HG02798 (cell line): ENCODE measurements at regions not wholly inside any gene's neighbourhood (a gene's known extent, or its start where the extent isn't known, plus 50 kb on each side); places are given as distances from the start of the nearest gene placed in this dataset.
"Not testable (repeated sequence)": the region's sequence is repeated elsewhere in the genome, so short reads cannot be mapped to it uniquely, and the experiment has no call there.

Source experiments
- ATAC-seq: cut with Tn5 transposase; IDR thresholded peaks from one replicate; pipeline ENCODE4 v1.9.1; 2021; ENCODE audit warnings: mild to moderate bottlenecking; ENCODE audit not compliant: unreplicated experiment, poor library complexity

- no peak for ATAC-seq
Measured at GRCh38 chr17:51481370-51481769, 221.0 kb downstream of the UTP18 start.

- not testable (repeated sequence) for ATAC-seq
Measured at GRCh38 chr17:51482248-51482647, 221.9 kb downstream of the UTP18 start.

GRCh38 chr17:51486091-51486490 lies 225.7 kb downstream of the UTP18 start:
- no peak for ATAC-seq

- no peak for ATAC-seq
Measured at GRCh38 chr17:51486885-51487520, 226.7 kb downstream of the UTP18 start.

- no peak for ATAC-seq
Measured at GRCh38 chr17:51487947-51488346, 227.6 kb downstream of the UTP18 start.

GRCh38 chr17:51491416-51491815 lies 231.1 kb downstream of the UTP18 start:
- ATAC-seq = no peak

- no peak for ATAC-seq
Measured at GRCh38 chr17:51493206-51493605, 232.9 kb downstream of the UTP18 start.

GRCh38 chr17:51496378-51496777 lies 236.0 kb downstream of the UTP18 start:
- no peak for ATAC-seq

GRCh38 chr17:51499897-51500296 lies 239.6 kb downstream of the UTP18 start:
- no peak for ATAC-seq

- ATAC-seq = no peak
Measured at GRCh38 chr17:51500454-51500853, 240.1 kb downstream of the UTP18 start.

GRCh38 chr17:51505450-51505849 lies 245.1 kb downstream of the UTP18 start:
- no peak for ATAC-seq

GRCh38 chr17:51507444-51507843 lies 247.1 kb downstream of the UTP18 start:
- ATAC-seq = no peak

- ATAC-seq = no peak
Measured at GRCh38 chr17:51508048-51508447, 247.7 kb downstream of the UTP18 start.

- ATAC-seq = no peak
Measured at GRCh38 chr17:51510940-51511339, 250.6 kb downstream of the UTP18 start.

GRCh38 chr17:51512220-51512907 lies 252.0 kb downstream of the UTP18 start:
- no peak for ATAC-seq

- ATAC-seq = no peak
Measured at GRCh38 chr17:51516924-51517323, 256.6 kb downstream of the UTP18 start.

GRCh38 chr17:51524524-51524923 lies 264.2 kb downstream of the UTP18 start:
- no peak for ATAC-seq

- ATAC-seq = no peak
Measured at GRCh38 chr17:51526507-51526906, 266.2 kb downstream of the UTP18 start.

- ATAC-seq = no peak
Measured at GRCh38 chr17:51527225-51527982, 267.1 kb downstream of the UTP18 start.

- no peak for ATAC-seq
Measured at GRCh38 chr17:51528111-51528510, 267.8 kb downstream of the UTP18 start.

- no peak for ATAC-seq
Measured at GRCh38 chr17:51533219-51533618, 272.9 kb downstream of the UTP18 start.
